Omental fat pad (tissue), 3 donors: ENCODE measurements at regions not wholly inside any gene's neighbourhood (a gene's known extent, or its start where the extent isn't known, plus 50 kb on each side); places are given as distances from the start of the nearest gene placed in this dataset.

Experiments
- ATAC-seq: fragments of 150-250 bp; one replicate; pipeline ENCODE4 v1.9.1; 2016; ENCODE audit warnings: mild to moderate bottlenecking, moderate library complexity; ENCODE audit not compliant: low FRiP score
- DNase-seq: peaks from one replicate; pipeline ENCODE4 v3.0.0-alpha.2; 2019; ENCODE audit warnings: low spot score
- CTCF ChIP-seq, 3 donors: fragments of 450-650 bp; IDR thresholded peaks; one replicate each; pipeline ENCODE4 v1.5.1; 2016 to 2017; ENCODE audit warnings: antibody characterized with exemption in 3 of 3, mild to moderate bottlenecking in 3 of 3, moderate library complexity in 2 of 3

DNA sequence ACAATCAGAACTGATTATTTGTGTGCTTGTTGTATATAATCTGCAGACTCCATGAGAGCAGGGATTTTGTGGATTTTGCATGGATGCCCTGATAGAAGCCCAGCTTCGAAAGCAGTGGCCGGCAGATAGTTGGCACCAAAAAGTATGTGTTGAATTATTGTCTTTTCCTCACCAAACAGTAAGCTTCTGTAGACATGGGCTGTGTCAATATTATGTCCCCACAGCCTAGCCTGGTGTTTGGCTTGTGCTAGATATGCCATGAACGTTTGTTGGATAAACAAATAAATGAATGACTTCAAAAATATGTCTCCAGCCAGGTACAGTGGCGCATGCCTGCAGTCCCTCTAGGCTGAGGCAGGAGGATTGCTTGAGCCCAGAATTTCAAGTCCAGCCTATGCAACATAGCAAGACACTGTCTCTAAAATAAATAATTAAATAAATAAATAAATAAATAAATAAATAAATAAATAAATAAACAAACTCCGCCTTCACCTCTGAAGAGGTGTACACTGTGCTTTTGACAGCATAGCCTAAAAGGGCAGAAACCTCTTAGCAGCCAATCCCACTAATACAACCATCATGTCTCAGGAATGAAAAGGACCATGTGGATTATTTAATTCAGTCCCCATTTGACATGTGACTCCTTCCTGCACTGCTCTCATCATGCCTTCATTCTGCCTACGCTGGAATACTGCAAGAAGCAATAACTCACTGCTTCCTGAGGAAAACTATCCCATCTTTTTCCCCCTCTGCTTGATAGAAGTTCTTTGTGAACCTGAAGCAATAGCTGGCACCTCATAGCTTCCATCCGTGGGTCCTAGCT, 335.2 kb downstream of the FBXW7 start:
- DNase-seq (no peak), ATAC-seq (no peak)
- TF ChIP-seq CTCF (IDR thresholded peaks at IDR 0.05) = no peak

DNA sequence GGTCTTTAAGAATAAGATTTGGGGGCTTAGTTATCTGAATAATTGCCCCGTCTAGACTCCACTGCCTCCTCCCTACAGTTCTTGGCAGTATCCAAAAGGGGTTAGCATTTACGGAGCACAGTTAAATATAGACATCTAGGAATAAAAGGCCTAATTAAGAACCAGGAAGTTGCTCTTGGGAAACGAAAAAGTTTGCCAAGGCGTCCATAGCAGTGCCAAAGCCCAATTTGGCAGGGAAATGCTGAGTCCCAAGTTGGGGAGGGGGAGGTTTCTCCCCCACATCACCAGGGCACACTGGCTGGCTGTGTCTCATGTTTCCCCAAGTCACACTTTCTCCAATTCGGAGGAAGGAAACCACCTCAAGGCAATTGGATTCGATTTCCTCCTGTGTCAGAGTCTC, 338.7 kb downstream of the FBXW7 start:
- DNase-seq (no peak), ATAC-seq (no peak)
- no peak for TF ChIP-seq CTCF (IDR thresholded peaks at IDR 0.05)

GRCh38 chr4:152195888-152196287, 340.0 kb downstream of the FBXW7 start:
- ATAC-seq (no peak), DNase-seq (no peak)
- TF ChIP-seq CTCF (IDR thresholded peaks at IDR 0.05) = no peak

DNA sequence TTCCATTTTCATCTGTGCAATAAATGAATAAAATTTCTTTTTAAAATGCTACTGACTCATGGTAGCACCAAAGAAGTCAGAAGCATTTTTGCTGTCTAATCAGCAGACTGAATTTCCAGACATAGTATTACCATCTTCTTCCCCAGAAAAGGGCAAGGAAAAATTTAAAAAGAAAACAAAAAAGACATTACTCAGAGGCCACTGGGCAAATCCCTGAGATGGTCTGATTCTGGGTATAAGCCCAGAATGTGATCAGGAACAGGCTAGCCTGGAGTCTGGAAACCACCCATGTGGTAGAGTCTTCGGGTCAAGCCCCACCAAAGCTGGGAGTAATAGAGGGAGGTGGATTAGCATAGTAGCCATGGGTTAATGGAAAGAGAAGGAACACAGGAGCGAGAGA, 342.8 kb downstream of the FBXW7 start:
- TF ChIP-seq CTCF (IDR thresholded peaks at IDR 0.05) = no peak
- DNase-seq (no peak), ATAC-seq (no peak)

- TF ChIP-seq CTCF (IDR thresholded peaks at IDR 0.05) = no peak
- ATAC-seq (no peak), DNase-seq (no peak)
Measured at GRCh38 chr4:152190907-152191306, 345.0 kb downstream of the FBXW7 start.

GRCh38 chr4:152189451-152190179, 346.3 kb downstream of the FBXW7 start:
- ATAC-seq (no peak), DNase-seq (no peak)
- no peak for TF ChIP-seq CTCF (IDR thresholded peaks at IDR 0.05)

DNA sequence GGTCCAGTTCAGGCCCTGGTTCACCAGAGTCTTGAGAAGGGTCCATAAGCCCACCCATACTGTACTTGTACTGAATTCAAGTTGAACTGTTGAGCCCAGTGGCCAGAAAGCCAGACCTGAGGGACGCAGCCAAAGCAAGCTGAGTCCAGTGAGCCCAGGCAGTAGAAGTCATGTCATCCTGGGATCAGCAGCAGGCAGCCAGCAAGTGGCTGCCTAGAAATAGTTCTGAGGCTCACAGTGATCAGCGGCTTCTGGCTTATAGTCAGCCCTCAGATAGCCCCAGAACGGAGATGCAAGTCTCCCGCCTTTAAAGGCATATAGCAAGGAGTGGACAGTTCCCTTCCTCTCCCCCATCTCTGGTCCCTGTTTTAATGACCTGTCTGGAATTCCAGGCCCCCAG, 347.1 kb downstream of the FBXW7 start:
- DNase-seq (no peak), ATAC-seq (no peak)
- no peak for TF ChIP-seq CTCF (IDR thresholded peaks at IDR 0.05)
